Umbilical cord (tissue), 1 donor: ENCODE measurements at regions not wholly inside any gene's neighbourhood (a gene's known extent, or its start where the extent isn't known, plus 50 kb on each side); places are given as distances from the start of the nearest gene placed in this dataset.
A peak's percentile ranks its signal among the peaks of the same experiment; 100 is the strongest.

ENCODE experiments used
- DNase-seq: peaks from one replicate; pipeline ENCODE4 v3.0.0-alpha.2; 2015; ENCODE audit warnings: low spot score

DNA sequence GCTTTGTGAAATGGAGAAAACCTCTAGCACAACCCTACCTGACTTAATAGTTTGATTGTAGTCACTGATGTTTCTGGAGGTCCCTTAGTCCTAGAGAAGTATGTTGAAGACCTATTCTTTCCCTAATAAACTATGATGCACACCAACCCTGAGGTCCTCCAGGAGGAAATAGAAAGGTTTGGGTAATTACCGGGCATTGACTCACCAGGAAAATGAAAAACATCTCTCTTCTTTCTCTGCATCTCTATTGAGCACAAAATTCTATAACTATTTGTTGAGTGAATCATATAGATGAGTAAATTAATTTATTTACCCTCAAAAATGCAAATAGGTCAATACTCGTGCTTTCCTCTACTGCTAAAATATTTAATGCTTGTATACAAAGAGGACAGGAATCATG is 582.4 kb upstream of the FAM241A start:
- no peak for DNase-seq

DNA sequence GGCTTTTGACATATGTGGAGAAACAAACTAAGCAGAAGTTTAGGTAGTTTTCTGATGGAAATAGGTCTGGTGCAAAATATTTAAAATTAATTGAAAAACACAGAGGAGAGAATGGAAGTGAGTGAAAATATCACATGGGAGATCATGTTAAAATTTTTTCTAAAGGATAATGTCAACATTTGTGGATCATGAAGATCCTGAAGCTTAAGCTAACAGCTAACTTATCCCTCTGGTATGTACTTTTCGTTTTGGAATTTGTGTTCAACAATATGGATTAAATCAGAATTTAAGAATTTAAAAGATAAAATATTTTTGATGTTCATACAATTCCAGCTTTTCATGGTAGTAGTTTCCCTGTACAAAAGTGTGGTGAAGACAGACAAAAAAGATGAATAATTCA is 572.8 kb upstream of the FAM241A start:
- DNase-seq = peak; percentile 55

DNA sequence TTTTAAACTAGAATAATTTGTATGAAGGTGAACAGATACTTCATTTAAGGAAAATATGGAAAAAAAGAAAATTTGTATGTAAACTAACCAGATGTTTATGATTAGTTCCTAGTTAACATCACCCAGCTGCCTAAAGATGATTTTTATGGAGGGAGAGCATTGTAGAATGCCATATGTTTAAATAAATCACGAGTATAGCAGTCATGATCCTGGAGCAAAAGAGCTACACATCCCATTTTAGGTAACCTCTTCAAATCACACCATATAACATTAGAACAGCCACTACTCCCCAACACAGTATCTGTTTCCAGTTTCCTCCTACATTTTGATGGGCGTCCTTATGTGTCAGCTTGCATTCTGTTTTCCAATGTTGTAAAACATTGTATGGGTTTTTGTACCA is 571.9 kb upstream of the FAM241A start:
- DNase-seq = no peak

DNA sequence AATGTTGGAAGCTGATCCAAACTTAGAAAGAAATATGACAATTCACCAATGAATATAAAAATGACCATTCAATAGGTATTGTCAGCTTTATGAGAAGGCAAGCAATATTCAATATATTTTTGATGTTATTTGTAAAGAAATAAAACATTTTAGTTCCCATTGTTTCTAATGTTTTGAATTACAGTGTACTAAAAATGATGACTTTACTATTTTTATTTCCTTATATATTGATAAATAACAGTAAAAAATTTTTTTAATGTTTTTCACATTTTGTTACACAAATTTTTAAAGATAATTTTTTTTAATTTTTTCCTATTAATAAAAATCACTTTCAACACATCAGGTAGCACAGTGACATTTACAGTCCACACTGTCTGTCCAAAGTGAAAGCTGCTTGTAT is 565.5 kb upstream of the FAM241A start:
- no peak for DNase-seq

DNA sequence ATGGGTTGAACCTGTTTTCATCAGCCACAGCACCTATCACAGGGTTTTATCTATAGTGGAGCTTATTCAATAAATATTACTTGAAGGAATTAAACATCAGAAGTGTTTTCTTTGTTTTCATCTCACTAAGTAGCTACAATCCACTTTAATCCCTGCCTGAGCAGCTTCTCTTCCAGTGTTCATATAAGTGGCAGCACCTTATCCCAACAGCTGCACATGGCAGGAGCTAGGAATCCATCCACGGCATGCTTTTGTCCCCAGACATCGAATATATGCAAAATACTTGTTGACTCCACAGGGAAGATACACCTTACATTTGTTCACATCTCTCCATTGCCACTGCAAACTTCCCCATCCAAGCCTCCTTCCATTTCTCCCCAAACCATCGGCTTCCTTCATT is 549.8 kb upstream of the FAM241A start:
- DNase-seq = no peak

DNA sequence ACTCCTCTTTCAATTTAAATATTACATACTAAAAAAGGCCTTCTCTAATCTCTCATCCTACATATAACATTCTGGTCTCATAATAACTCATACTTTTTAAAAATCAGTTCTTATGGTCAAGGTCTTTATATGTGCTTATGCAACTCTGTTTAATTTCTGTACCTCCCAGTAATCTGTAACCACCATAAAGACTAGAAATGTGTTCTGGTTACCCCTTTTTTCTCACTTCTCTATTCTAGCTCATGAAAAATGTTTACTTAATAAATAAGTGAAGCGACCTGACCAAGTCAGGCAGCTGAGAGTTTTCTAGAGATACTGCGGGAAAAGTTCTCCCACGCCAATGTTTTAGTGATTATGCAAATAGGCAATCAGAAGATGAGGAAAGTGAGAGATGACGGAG is 548.8 kb upstream of the FAM241A start:
- no peak for DNase-seq

DNA sequence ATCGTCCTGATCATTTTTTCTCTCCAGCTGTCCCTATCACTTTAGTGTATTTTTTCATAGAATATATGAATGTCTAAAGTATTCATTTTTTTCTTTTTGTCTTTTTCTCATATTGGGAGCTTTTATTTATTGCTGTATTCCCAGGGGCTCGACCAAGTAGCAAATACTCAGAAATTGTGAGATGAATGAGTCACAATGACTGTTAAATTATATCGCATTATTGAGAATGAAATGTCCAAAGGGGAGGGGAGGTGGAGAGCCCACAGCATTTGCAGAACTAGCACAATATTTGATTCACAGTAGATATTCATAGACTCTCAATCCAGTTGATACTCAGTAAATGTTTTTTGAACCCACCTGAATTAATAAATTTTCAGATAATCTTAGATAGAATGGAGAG is 543.6 kb upstream of the FAM241A start:
- DNase-seq = no peak

DNA sequence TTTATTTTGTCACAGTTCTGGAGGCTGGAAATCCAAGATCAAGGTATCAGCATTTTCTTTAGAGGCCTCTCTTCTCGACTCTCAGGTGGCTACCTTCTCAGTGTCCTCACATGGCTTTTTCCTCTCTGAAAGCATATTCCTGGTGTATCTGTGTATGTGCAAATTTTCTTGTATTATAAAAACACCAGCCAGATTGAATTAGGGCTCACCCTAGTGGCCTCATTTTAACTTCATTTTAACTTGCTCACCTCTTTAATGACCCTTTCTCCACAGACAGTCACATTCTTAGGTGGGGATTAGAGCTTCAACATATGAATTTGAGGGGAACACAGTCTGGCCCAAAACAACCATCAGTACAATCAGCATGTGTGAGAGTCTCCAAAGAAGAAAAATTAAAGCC is 542.4 kb upstream of the FAM241A start:
- no peak for DNase-seq

DNA sequence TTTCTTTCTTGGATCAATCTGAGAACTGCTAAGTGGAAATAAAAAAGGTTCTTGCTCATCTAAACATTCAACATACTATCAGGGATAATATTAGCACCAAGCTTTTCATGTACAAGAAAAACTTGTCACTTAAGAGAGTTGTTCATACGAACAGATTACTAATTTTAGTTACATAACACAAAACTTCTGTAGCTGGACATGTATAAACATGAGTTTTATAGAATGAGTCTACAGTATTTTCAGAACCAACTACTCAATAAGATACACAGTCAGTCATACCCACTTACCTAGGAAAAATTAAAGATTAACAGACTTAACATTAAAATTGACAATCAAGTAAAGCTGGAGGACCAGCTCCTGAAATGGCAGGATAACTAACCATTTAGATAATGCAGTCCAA is 540.1 kb upstream of the FAM241A start:
- no peak for DNase-seq

DNA sequence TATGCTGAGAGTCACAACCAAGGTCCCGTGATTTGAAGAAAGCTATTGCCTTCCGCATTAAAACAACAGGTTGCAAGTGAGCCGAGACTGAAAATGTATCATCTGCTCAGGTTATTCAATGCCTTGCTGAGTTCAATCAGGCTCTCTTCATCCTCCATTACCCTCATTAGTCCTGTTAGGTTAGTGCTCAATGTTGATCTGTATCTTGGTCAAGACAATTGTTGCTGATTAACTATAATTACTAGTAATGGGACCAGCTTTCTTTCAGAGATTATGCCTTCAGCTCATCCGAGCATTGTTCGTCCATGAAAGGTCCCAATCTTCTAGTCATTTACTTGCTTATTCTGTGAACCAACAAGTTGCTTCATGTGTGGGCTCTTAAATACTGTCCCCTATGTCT is 534.6 kb upstream of the FAM241A start:
- no peak for DNase-seq

DNA sequence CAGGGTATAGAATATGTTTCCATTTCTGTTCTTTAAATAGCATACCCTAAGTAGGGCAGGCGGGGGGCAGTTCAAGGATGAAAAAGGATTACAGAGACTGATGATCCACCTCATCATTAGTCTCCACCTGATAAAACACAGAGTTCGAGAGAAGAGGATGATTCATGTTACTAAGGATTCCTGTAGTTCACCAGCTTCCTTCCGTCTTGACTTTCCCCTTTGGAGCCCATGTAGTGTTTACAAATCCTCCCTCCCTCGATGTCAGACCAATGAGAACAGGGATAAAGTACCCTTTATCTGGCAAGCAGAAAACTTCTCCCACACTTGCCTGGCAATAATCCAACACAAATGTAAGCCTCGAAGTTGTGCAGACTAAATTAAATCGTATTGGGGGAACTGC is 526.3 kb upstream of the FAM241A start:
- no peak for DNase-seq

DNA sequence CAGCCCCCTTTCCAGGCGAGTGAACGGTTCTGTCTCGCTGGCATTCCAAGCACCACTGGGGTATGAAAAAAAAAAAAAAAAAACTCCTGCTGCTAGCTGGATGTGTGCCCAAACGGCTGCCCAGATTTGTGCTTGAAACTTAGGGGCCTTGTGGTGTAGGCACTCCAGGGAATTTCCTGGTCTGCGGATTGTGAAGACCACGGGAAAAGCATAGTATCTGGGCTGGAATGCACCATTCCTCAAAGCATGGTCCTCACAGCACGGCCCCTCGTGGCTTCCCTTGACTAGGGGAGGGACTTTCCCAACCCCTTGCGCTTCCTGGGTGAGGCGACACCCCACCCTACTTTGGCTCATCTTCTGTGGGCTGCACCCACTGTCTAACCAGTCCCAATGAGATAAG is 516.8 kb upstream of the FAM241A start:
- no peak for DNase-seq

DNA sequence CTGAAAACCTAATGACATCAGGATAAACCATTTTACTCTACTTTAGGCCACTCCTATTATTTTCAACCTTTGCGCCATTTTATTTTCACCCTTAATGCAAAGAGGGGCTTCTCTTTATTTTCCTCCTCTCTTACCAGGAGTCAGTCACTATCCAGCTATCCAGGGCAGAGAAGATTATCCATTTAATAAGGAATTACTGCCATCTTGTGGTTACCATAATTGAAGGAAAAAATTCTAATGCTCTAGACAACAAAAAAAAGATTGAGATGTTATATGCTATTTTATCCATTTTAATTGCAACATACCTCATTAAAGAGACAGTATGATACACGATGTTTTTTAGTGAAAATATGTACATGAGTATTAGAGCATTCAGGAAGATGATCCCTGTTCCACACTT is 514.5 kb upstream of the FAM241A start:
- DNase-seq = peak; percentile 81

DNA sequence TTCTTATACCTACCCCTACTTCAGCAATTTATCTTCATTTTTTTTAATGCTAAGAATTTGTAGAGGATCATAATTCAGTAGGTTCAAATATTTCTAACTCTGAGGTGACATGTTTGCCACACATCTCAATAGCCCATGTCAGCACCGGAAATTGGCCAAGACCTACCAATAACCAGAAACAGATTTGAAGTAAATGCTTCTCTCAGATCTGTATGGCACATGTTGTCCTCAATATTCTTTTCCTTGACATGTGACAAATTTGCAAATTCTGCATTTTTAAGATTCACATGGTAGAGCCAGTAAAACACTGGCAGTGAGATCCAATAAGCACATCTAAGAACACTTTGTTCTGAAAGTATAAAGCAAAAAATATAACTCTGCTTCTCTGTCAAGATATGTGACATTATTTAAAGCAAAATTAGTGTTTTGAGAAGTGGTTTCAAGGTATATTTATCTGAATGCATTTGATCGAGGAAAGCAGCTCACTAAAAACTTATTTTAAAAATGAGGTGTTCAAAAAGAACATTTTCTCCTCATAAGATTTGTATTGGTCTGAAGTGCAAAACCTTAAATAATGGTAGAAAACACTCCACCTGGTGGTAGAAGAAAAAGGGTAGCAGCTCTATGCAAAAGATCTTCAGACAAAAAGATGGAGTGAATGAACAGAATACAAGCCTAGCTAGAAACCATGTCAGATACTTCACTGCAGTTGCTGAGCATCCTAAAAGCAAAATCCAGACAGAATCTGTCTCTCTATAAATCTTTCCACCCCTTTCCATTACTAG is 513.8 kb upstream of the FAM241A start:
- no peak for DNase-seq

DNA sequence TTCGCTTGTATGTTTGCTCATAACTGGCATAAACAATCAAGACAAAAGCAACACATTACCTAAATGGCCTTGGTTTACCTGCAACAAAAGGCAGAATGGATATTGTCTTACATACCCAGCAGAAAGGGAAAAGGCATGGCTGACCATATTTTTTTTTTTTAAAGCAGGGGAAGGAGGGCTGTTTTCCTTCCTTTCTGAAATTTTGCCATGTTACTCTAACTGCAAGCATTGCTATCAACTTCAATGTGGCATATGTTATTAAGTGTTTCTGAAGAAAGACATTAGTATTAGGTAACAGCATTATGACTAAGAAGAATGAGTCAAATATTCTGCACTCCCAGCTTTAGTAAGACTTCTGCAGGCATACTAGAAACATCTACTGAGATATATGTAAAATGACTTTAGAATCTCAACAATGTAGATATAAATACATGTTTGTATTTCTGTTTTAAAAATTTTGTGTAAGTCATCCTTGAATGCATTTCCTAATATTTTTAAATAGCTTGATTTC is 512.6 kb upstream of the FAM241A start:
- DNase-seq = peak; percentile 93

DNA sequence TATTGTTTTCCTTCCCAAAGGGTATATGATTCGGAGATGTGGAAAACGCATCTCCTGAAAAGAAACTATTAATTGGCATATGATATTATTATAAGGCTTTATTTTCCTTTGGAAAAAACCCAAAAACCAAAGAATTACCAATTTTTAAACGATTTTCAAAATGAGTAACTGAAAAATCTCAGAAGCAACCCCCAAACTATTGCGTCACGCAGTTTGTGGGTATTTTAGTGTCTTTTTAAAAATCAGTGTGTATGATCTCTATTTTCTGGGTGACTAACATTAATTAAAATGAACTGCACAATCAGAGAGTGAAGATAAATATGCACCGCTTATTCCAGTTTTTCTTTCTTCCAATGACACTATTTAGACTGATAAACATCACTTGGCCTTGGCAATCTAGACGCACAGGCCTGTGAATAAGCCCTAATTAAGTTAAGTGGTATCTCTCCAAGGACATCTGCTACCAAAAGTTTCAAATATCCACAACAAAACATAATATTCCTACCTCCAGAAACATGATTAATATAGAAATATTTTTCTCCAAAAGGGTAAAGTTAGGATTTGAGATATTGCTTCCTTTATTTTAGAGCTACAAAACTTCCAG is 511.5 kb upstream of the FAM241A start:
- no peak for DNase-seq

DNA sequence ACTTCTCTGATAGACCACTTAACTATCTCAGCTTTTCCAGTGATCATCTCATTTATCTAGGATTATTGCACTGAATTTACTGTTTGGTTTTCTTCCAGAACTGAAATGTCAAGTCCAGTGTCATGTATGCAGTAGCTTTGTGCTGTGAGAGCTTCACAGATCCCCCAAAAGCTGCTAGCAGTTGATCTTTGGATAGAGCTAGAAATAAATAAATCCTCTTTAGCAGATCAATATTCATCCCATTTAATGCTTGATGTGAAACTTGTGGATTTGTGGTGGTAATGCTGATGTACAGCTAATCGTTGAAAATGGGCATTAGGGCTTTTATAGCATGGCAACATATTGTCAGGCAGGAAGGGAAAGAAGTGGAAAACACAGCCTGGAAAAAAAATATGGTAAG is 509.6 kb upstream of the FAM241A start:
- DNase-seq = peak; percentile 82

DNA sequence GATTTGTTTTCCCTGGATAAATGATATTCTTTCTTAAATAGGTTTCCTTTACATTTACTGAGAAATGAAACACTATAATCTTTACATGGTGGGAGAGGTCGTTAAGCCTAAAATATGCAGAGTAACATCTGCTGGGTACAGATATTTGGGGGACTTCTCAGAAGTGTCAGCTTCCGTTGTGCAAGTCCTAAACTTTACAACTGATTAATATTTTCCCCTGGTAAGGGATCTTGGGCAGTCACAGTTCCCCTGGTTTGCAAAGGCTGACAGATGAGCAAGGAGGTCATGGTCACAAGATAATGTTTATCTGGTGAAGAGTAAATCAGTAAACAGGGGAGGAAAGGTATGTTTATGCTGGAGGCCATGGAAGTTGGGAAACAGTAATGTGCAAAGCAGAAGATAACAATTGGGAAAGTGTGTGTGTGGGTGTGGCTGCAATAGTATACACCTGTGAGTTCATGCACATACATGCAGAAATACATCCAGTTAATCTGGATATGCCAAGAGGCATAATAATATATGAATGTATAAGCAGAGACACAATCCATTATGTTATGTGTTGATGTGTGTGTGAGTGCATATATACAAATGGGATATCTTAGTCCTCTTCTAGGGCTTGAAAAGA is 508.2 kb upstream of the FAM241A start:
- no peak for DNase-seq

DNA sequence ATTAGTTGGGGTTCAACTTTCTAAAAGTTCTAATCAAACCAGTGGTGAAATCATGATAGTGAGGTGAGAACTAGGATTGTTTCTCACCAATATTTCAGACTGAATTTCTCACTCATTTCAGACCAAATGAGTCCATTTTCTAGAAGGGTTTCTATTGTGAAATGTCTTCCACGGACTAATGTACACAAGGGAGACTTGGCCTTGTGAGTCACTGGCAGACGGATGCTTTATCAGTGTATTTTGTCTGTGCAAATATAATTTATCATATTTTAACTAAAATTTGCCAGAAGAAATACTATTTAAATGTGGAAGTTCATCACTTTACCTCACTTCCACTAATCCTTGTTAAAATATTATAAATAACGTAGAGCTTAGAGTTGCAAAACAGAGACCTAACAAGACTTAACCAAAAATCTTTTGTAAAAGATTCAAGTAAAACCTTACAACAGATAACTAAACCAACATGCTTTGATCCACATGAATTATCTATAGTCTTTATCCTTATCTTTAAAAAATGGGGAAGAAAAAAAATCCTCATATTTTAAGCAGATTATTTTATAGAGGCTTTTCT is 506.0 kb upstream of the FAM241A start:
- peak; percentile 91 for DNase-seq

DNA sequence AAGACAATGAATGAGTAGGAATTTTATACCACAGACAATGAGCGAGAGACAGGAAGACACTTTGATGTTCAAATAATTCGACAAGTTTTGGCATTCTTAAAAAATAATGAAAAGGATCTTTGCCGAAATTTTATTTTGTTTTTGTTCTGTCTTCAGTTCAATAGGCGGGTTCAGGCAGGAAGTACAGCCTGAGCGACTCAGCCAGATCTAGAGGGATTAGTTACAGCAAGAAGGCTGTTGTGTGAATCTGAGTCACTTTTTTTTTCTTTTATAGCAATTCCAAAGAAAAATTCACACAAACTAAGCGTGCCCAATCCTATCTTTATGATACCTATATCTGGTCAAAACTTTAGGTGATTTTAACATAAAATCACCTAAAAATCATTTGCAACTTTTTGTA is 505.4 kb upstream of the FAM241A start:
- peak; percentile 83 for DNase-seq

DNA sequence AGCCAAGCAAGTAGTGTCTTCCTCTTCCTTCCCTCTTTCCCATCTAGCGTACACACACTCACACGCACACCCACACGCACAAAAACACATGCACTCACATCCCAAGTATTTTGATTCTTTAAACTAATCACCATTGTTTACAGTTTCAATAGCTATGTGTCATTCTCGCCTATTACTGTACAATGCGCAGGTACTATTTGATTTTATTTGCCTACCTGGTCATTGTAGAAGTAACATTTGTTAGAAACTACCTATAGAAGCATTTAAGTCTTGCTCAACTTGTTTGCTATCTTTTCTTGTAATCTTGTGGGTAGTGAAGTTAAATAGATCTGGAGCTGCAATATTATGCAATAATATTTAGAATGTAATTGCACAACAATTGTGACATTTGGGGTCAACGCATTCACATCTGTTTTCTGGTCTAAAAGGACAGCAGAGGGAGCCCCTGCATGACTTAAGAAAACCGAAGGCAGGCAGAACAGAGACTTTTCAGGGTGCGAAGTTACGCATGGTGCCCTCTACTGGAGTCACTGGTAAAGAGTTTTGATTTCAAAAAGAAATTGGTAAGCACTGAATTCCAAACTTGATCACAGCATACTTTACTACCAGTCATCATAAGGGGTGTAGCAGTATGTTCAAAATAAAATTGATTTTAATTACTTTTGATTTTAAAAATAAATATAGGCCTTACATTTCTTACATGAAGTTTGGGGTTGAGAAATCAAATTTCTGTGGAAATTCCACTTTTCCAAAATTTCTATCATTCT is 503.3 kb upstream of the FAM241A start:
- peak; percentile 93 for DNase-seq

DNA sequence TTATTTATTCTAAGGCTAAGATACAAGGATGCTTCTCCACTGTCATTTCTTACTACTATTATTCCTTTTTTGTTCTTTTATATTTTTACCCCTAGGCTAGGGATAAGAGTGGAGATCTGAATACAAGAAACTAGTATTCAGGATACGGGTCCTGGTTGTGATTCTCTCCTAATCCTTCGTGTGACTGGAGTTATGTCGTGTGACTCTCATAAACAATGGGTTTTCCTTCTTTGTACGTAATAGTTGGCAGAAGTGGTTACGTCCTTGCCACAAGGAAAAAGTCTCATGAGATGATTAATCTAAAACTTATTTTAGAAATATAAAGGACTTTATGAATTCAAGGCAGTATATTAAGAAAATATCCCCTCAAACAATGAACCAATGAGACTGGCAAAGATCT is 497.2 kb upstream of the FAM241A start:
- DNase-seq = no peak
